NCI-H2227 (cell line): ENCODE measurements at regions not wholly inside any gene's neighbourhood (a gene's known extent, or its start where the extent isn't known, plus 50 kb on each side); places are given as distances from the start of the nearest gene placed in this dataset.
"Not testable (repeated sequence)": the region's sequence is repeated elsewhere in the genome, so short reads cannot be mapped to it uniquely, and the experiment has no call there.

Experiments
- DNase-seq: peaks from one replicate; lab custom pipeline; 2025; ENCODE audit not compliant: unreplicated experiment; lab: John Stamatoyannopoulos, UW

GRCh38 chr2:122007126-122007525, 251.7 kb downstream of the TSN start:
- no peak for DNase-seq

GRCh38 chr2:122007577-122007976, 252.1 kb downstream of the TSN start:
- DNase-seq: no peak

GRCh38 chr2:122009561-122009960, 254.1 kb downstream of the TSN start:
- DNase-seq: no peak

DNA sequence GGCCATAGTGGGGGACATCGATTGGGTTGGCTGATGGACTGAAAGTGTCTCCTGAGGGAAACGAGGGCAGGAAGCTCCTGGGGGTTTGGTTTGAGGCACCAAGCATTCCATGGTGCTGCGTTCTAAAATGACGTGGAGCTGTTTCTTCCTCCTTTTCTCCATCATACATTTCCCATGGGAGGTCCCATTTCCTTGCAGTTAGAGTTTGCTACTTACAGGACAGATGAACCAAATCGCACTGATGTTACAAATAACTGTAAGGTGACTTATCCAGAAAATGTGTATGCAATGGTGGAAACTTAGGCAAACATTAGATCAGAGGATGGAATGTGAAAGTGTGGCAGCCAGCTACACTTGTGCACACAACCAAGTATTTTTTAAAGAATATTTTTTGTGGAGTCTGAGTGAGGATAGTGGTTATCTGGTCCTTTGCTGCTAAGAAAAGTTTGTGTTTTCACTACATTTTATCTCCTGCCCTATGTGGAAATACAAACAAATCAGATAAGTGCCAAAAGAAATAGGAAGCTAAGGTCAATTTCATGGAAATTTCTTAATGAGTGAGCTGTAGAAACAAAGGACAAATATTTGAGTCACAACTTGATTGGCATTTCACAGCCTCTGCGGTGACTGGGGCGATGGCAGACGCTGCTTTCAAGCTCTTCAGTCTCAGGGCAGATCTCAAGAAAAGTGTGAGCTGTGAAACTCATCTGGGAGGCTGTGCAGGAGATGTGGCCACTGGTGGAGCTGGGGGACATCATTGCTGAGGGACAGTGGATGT, 256.2 kb downstream of the TSN start:
- no peak for DNase-seq

GRCh38 chr2:122018736-122019135, 263.3 kb downstream of the TSN start:
- no peak for DNase-seq

GRCh38 chr2:122019724-122020123, 264.3 kb downstream of the TSN start:
- DNase-seq: no peak

DNA sequence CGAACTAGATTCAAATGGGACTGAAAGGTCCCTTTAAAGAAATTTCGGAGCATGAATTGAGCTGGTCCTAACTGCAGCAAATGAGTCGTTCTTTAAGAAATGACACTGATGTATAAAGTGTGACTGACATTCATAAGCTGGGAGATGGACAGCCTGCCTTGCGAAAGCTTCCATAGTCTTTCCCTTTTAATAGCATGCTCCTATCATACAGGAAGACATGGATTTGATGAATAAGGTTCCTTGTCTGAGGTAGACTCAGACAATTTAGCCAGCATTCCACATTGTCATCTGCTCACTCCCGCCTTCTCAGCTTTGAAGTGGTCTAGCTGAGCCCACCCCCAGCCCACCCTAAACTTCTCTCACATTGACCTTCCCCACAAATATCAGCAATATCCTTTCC, 264.9 kb downstream of the TSN start:
- DNase-seq: no peak

DNA sequence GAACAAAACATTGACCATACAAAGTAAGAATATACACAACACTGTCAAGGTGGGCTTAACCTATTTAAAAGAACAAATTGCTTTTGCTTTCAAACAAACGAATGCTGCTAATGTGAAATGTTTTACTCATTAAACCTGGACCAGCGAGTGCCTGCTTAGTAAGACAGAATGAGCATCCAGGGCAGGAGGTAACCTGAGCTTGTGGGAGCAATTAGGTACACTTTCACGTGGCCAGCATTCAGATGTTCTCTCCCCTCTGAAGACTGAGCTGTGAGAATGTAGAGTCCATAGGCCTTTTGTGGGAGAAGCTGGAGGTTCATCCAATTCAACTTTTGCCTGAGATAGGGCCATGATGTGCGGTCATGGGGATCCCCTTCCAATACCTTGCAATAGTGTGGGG, 266.5 kb downstream of the TSN start:
- DNase-seq: no peak

- DNase-seq: no peak
Measured at GRCh38 chr2:122022531-122022930, 267.1 kb downstream of the TSN start.

DNA sequence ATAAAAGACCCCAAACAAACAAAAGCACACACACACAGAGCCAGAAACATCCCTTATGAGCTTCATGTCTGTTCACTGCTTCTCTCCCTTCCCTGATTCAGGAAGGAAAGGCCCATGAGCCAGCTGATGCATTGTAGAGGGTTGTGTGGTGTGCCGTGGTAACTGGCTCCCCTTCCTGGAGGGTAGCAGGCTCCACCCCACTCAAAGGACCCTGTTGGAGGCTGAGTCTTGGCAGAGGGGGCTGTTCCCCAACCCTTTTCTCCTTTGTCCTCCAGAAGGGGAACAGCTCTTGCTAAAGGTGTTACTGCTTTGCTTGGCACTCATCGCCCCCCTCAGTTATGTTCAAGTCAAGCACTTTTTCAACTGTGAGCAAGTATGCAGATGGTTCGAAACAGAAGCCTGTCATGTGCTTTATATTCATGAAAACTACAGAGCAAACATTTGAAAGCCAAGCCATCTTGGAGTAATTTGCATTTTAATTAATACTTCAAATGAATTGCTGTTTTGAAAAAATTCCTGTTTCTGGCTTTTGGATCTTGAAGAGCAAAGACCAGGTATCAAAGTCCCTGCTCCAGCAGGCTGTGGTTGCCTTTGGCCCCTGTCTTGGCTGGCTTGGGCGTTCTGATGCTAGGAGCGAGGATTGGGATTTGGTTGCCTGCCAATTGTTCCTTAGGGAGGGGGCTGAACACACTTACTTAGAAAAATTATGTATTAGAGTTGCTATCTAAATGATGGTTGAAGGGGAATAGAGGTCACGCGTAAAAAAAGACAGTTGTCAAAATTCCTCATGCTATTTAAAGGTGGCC, 267.8 kb downstream of the TSN start:
- no peak for DNase-seq

- DNase-seq: no peak
Measured at GRCh38 chr2:122027510-122028217, 272.2 kb downstream of the TSN start.

DNA sequence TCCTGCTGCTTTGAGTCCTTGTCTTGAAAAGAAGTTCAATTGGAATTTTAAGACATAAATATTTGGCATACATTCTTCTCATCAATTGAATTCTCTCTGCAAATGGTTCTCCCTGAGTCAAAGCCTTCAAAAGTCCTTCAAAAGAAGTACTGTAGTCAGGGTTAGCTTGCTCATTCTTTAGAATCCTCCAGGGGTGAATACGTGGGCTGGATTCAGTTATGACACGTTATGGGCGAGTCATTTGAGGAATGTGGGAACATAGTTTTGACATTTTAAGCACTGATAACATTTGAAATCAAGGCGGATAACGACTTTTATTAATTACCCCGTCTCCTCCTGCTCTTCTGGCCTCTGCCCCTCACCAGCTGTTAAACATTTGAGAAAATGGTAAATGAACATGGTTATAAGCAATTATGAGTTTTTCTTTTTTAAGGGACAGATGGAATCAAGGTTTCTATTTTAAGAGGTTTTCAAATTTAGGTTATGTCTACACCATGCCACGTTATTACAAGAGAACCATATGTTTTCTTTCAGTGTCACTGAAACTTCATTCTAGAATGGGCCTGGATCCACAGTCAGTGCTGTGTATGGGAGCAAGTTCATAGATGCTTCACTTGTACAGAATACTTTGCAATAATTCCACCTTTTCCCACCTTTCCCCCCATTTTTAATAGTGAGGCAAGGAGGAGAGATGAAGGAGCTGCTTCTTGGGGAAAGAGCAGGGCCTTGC, 273.1 kb downstream of the TSN start:
- no peak for DNase-seq

- no peak for DNase-seq
Measured at GRCh38 chr2:122029456-122029855, 274.0 kb downstream of the TSN start.

DNA sequence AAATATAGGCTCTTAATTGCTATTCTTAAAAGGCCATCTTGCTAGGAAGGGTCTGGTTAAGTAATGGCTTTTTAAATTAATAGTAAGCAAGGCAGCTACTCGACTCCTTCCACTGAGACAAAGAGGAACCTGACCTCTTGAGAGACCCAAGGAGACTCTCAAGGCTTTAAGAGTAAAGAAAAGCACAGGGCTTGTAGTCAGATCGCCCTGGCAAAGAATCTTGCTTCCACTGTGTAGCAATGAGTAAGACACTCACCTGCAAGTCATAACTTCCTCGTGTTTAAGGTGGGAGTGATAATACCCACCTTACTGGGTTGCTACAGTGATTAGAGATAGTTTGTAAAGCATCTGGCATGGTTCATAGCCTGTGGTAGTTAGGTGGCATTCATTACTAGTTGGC, 274.5 kb downstream of the TSN start:
- no peak for DNase-seq

GRCh38 chr2:122031544-122032263, 276.3 kb downstream of the TSN start:
- no peak for DNase-seq

GRCh38 chr2:122032264-122032645, 276.8 kb downstream of the TSN start:
- DNase-seq: no peak

DNA sequence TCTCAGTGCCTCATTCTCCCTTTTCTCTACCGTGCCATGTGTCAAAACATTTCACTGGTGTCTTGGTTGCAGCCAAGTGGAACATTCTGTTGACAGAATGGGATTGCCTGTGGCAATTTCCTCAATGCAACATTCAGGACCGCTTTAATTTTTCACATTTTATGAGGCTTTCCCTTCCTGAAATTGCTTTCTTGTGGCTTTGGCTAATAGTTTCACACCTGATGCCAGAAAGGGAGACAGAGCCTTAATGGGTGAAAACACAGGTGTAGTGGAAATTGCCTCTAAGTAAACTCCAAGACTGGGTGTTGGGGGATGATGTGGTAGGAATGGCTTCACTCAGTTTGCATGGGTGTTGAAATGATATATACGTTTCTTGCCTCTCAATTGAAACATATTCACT, 278.3 kb downstream of the TSN start:
- DNase-seq: no peak

GRCh38 chr2:122034344-122034743, 278.9 kb downstream of the TSN start:
- no peak for DNase-seq

DNA sequence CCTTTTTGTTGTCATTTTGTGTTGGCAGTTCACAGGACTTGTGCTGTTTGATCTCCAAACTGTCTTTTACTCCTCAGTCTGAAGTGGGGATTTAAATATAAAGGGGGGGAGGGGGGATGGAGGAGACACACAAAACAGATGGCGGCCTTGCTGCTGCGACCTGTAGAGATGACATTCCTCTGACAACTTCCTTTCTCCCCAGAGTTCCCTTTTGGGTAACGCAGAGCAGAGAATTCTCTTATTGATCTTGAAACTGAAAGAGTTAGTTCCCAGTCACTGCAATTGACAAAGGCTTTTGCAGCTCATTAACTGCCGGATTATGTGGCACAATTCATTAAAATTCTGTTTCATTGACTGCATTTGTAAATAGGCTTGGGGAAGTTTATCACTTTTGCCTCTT, 279.3 kb downstream of the TSN start:
- DNase-seq: no peak

GRCh38 chr2:122038816-122039215, 283.4 kb downstream of the TSN start:
- not testable (repeated sequence) for DNase-seq

DNA sequence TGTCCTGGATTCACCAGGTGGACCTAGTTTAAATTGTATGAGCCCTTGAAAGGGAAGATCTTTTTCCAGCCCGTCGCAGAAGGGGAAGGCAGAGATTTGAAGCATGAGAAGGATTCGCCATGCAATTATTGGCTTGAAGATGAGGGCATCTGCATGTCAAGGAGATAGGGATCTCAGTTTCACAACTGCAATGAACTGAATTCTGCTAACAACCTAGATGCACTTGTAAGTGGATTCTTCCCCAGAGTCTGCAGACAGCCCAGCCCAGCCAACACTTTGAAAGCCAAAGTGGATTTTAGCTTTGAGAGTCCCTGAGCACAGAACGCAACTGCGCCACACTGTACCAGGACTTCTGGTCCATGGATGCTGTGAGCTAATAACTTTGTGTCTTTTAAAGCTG, 286.0 kb downstream of the TSN start:
- DNase-seq: no peak
